Lower leg skin (tissue), 3 donors: ENCODE measurements at regions not wholly inside any gene's neighbourhood (a gene's known extent, or its start where the extent isn't known, plus 50 kb on each side); places are given as distances from the start of the nearest gene placed in this dataset.

Source experiments
- POLR2A ChIP-seq, 2 donors: fragments of 450-650 bp; IDR thresholded peaks; one replicate each; pipeline ENCODE4 v1.6.1; 2016 to 2017; ENCODE audit warnings: antibody characterized with exemption in 2 of 2, mild to moderate bottlenecking in 1 of 2, moderate library complexity in 1 of 2
- TF ChIP-seq, protein P1 (sequence below), 3 donors: fragments of 450-650 bp; IDR thresholded peaks; one replicate each; pipeline ENCODE4 v1.5.1; 2016; ENCODE audit warnings: antibody characterized with exemption in 3 of 3, mild to moderate bottlenecking in 3 of 3, moderate library complexity in 2 of 3

DNA sequence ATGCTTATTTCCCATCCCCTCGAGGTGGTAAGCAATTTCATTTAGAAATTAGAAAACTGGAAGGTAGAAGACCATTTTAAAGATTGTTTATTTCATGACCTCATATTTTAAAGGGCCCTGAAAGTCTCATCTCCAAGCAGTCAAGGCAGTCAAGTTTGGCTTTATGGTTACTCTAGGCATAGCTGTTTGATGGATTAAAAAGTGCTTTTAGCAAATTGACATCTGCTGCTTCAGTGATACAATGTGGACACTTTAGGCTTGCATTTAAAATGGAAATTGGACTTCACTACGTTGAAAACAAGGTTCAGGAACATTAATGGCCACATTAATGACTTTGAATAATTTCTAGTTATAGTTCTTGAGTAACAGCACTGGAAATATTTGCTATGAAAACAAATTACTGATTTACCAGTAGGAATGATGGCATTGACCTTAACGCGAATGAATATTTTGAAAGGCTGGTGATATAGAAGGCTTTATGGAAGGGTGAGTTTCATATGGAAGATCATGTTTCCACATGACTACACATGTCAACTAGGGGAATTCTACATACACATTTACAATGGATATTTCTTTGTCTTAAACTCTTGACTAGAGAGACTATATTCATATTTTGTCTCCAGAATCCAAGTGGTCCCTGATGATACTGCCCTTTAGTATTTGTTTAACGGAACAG, 873.5 kb downstream of the JRKL start:
- TF ChIP-seq, protein P1, sequence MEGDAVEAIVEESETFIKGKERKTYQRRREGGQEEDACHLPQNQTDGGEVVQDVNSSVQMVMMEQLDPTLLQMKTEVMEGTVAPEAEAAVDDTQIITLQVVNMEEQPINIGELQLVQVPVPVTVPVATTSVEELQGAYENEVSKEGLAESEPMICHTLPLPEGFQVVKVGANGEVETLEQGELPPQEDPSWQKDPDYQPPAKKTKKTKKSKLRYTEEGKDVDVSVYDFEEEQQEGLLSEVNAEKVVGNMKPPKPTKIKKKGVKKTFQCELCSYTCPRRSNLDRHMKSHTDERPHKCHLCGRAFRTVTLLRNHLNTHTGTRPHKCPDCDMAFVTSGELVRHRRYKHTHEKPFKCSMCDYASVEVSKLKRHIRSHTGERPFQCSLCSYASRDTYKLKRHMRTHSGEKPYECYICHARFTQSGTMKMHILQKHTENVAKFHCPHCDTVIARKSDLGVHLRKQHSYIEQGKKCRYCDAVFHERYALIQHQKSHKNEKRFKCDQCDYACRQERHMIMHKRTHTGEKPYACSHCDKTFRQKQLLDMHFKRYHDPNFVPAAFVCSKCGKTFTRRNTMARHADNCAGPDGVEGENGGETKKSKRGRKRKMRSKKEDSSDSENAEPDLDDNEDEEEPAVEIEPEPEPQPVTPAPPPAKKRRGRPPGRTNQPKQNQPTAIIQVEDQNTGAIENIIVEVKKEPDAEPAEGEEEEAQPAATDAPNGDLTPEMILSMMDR (IDR thresholded peaks at IDR 0.05), result no peak
- no peak for TF ChIP-seq POLR2A (IDR thresholded peaks at IDR 0.05)
